HPDE6-E6E7 (cell line): ENCODE measurements at regions not wholly inside any gene's neighbourhood (a gene's known extent, or its start where the extent isn't known, plus 50 kb on each side); places are given as distances from the start of the nearest gene placed in this dataset.
"Not testable (repeated sequence)": the region's sequence is repeated elsewhere in the genome, so short reads cannot be mapped to it uniquely, and the experiment has no call there.

ENCODE experiments used
- DNase-seq: peaks from one replicate; pipeline ENCODE4 v3.0.0; 2011; ENCODE audit warnings: missing footprints; ENCODE audit errors: extremely low spot score

- DNase-seq = no peak
Observed at GRCh38 chr7:86372262-86372661, 271.4 kb upstream of the GRM3 start.

DNA sequence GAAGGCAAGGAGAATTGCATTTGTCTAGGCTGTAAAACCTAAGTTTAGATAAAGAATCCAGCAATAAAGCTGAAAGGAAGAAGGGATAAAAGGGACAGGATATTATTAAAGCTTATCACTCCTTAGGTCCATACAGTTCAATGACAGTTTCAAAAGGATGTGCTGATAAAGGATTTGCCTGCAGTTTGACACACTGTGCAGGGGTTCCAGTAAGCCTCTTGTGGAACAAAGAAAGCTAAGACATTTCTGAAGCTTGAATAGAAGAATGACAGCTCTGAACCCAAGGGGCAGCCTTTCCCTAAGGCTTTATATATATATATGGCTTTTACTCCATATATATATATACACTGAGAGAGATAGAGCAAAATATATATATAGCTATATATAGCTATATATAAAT is 276.8 kb upstream of the GRM3 start:
- DNase-seq = no peak

DNA sequence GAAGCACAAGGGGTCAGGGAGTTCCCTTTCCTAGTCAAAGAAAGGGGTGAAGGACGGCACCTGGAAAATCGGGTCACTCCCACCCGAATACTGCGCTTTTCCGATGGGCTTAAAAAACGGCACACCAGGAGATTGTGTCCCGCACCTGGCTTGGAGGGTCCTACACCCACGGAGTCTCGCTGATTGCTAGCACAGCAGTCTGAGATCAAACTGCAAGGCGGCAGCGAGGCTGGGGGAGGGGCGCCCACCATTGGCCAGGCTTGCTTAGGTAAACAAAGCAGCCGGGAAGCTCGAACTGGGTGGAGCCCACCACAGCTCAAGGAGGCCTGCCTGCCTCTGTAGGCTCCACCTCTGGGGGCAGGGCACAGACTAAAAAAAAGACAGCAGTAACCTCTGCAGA is 303.3 kb upstream of the GRM3 start:
- not testable (repeated sequence) for DNase-seq

DNA sequence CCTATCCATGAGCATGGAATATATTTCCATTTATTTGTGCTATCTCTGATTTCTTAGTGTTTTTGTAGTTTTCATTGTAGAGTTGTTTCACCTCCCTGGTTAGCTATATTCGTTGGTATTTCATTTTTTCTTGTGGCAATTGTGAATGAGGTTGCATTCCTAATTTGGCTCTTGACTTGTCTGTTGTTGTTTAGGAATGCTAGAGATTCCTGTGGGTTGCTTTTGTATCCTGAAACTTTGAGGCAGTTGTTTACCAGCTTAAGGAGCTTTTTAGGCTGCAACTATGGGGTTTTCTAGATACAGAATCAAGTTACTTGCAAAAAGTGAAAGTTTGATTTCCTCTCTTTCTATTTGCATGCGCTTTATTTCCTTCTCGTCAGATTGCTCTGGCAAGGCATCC is 304.7 kb upstream of the GRM3 start:
- DNase-seq = no peak

GRCh38 chr7:86328801-86329433 is 314.8 kb upstream of the GRM3 start:
- no peak for DNase-seq

- DNase-seq = no peak
Observed at GRCh38 chr7:86326847-86327246, 316.9 kb upstream of the GRM3 start.

- no peak for DNase-seq
Observed at GRCh38 chr7:86320889-86321288, 322.8 kb upstream of the GRM3 start.

DNA sequence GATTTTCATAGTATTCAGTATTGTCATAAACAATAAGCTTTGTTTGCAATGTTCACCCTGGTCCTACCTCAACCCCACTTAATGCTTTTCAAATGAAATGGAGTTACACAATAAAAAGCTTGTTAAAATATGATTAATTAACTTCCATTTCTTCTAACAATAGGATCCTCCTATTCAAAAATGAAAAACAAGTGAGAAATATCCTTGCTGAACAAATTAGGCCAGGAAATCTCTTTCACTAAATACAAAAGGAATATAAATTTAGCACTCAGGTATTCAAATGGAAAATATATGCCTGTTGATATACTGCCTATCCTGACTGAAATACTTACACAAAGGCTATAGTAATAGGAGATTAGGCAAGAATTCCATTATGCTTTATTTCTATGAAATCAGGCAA is 323.4 kb upstream of the GRM3 start:
- DNase-seq = no peak

DNA sequence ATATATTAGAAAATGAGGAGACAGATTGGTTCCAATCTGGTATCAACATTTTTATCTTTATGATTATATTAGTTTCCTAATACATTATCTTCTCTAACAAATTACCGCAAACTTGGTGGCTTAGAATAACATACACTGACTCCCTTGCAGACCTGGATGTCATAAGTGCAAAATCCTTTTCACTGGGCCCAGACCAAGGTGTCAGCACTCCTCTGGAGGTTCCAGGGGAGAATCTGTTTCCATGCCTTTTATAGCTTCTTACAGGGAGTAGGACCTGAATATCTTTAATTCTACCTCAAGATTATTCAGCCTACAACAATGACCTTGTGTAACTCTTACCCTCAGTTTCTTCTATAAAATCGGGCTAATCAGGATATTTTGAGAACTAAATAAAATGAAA is 329.9 kb upstream of the GRM3 start:
- DNase-seq = no peak

- DNase-seq = no peak
Observed at GRCh38 chr7:86301301-86301700, 342.4 kb upstream of the GRM3 start.

GRCh38 chr7:86295526-86295925 is 348.2 kb upstream of the GRM3 start:
- DNase-seq = no peak

DNA sequence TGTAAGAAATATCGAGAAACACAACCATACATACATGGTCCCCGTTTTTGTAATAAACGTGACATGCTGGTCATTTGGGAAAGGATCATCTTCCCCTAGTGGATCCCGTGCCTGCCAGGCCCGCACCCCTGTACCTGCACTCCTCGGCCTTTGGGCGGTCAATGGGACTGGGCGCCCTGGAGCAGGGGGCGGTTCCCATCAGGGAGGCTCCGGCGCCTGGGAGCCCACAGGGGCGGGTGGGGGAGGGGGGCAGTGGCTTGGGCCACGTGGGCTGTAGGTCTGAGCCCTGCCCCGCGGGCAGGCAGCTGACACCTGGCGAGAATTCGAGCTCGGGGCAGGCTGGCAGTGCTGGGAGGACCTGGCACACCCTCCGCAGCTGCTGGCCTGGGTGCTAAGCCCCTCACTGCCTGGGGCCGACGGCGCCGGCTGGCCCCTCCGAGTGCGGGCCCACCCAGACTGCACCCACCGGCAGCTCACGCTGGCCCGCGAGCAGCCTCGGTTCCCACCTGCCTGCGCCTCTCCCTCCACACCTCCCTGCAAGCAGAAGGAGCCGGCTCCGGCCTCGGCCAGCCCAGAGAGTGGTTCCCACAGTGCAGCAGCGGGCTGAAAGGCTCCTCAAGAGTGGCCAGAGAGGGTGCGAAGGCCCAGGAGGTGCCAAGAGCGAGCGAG is 361.6 kb upstream of the GRM3 start:
- DNase-seq = no peak

GRCh38 chr7:86280150-86280549 is 363.6 kb upstream of the GRM3 start:
- DNase-seq = no peak

GRCh38 chr7:86262781-86263180 is 380.9 kb upstream of the GRM3 start:
- DNase-seq = no peak

- DNase-seq = no peak
Observed at GRCh38 chr7:86257894-86258293, 385.8 kb upstream of the GRM3 start.

DNA sequence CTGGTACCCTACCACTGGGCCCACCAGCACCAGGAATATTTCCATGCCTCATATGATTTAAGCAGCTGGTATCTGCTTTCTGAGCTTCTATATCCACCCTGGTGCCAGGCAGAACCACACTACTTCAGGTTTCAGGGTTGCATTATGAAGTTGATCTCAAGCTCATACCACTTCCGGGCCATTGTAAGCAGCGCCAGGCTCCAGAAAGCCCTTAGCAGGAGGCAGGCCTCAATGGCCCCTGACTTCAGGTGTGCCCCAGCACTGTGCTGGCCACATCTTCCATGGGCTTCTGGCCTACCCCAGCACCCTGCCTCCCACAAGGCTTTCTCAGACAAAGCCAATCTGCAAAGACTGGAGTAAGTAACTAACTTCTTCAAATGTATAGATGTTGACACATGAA is 391.3 kb upstream of the GRM3 start:
- no peak for DNase-seq

GRCh38 chr7:86248977-86249376 is 394.7 kb upstream of the GRM3 start:
- no peak for DNase-seq

DNA sequence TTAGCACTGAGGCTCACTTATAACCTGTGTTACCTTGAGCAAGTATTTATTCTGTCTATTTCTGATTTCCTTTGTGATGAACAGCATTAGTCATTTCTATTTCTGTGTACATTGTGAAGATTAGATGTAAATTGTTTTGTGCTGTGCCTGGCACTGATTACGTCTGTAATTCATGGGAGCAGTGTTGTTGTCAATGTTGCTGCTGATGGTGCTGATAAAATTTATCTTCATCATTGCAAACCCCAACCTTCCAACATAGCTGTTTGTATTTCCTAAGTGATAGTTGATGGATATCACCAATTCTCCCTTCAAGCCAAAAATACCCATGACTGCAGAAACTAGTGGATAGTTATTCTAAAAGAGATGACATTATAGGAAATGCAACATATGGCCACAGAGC is 400.5 kb upstream of the GRM3 start:
- no peak for DNase-seq

DNA sequence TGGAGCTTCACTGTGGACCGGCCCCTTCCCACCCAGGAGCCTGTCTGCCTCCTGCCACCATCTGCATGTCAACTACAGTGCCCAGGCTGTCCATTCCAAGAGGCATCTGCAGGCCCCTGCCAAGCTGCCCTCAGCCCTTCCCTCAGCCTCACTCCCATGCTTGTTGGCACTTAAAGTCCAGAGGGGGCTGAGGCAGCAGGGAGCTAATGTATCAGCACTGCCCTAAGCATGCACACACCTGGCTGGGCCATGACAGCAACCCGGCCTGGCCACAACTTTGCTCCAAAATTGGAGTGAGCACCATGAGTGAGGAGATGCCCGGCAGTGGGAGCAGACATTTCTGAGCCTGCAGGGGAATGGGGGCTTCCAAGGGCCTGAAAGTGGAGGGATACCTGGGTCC is 417.5 kb upstream of the GRM3 start:
- no peak for DNase-seq

- no peak for DNase-seq
Observed at GRCh38 chr7:86222806-86223205, 420.9 kb upstream of the GRM3 start.

- DNase-seq = no peak
Observed at GRCh38 chr7:86214734-86215133, 429.0 kb upstream of the GRM3 start.

GRCh38 chr7:86212976-86213375 is 430.7 kb upstream of the GRM3 start:
- DNase-seq = no peak

GRCh38 chr7:86209036-86209435 is 434.7 kb upstream of the GRM3 start:
- no peak for DNase-seq

- no peak for DNase-seq
Observed at GRCh38 chr7:86207740-86208139, 436.0 kb upstream of the GRM3 start.
